ENCODE measurements at regions not wholly inside any gene's neighbourhood (a gene's known extent, or its start where the extent isn't known, plus 50 kb on each side); places are given as distances from the start of the nearest gene placed in this dataset.

GRCh38 chr4:1490654-1491327 lies 84.5 kb upstream of the NKX1-1 start:
- DNase-seq (ENCODE audit: low read depth, low spot score), result no peak

GRCh38 chr4:1490011-1490653 lies 83.9 kb upstream of the NKX1-1 start:
- no peak for DNase-seq (ENCODE audit: low read depth, low spot score)
- no peak overlapping the region for H3K4me3 ChIP-seq (ENCODE audit: low read length)

More at GRCh38 chr4:1490654-1491327, 84.5 kb upstream of the NKX1-1 start:
- H3K4me3 ChIP-seq (ENCODE audit: low read length), result no peak overlapping the region

DNA sequence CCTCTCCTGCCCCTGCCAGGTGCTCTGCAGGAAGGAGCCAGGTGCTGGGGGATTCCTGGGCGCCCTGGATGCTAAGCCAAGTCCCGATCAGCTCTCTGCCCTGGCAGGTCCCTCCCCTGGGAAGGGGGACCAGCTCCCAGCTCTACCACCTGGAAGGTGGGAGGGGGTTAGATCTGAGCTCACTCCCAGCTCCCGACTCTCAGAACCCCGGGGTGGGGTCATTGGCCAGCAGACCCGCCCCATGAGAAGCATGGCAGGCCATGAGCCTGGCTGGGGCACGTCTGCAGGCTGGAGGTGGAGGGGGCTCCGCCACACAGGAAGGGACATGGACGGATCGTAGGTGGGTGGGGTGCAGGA lies 83.4 kb upstream of the NKX1-1 start:
- no peak overlapping the region for H3K4me3 ChIP-seq (ENCODE audit: low read length)
- no peak for DNase-seq (ENCODE audit: low read depth, low spot score)

GRCh38 chr4:1488831-1489638 lies 82.8 kb upstream of the NKX1-1 start:
- no peak for DNase-seq (ENCODE audit: low read depth, low spot score)
- no peak overlapping the region for H3K4me3 ChIP-seq (ENCODE audit: low read length)

- no peak for DNase-seq (ENCODE audit: low read depth, low spot score)
- no peak overlapping the region for H3K4me3 ChIP-seq (ENCODE audit: low read length)
Measured at GRCh38 chr4:1488357-1488756, 82.1 kb upstream of the NKX1-1 start.

- H3K4me3 ChIP-seq (ENCODE audit: low read length), result no peak overlapping the region
- DNase-seq (ENCODE audit: low read depth, low spot score), result no peak
Measured at GRCh38 chr4:1487761-1488160, 81.5 kb upstream of the NKX1-1 start.

GRCh38 chr4:1487106-1487505 lies 80.9 kb upstream of the NKX1-1 start:
- no peak for DNase-seq (ENCODE audit: low read depth, low spot score)
- H3K4me3 ChIP-seq (ENCODE audit: low read length), result no peak overlapping the region

- H3K4me3 ChIP-seq (ENCODE audit: low read length), result no peak overlapping the region
- no peak for DNase-seq (ENCODE audit: low read depth, low spot score)
Measured at GRCh38 chr4:1485280-1485679, 79.0 kb upstream of the NKX1-1 start.

GRCh38 chr4:1480720-1481119 lies 74.5 kb upstream of the NKX1-1 start:
- no peak overlapping the region for H3K4me3 ChIP-seq (ENCODE audit: low read length)
- DNase-seq (ENCODE audit: low read depth, low spot score), result no peak

DNA sequence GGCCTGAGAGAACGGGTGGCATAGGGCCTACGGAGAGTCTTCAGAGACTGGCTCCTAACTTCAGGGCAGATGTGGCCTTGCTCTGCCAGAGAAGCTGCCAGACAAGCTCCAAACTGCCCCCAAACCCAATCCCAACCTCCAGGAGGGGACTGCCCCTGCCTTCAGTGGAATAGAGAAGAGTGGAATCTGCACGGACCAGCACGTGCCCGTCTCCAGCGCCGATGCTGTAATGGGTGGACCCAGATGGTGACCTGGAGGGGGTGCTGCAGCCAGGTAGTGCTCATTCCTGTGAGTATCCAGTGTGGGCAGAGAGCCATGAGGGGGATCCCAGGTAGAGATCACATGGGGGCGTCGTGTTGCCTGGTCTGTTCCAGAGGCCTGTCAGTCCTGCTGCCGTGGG lies 73.2 kb upstream of the NKX1-1 start:
- no peak overlapping the region for H3K4me3 ChIP-seq (ENCODE audit: low read length)
- DNase-seq (ENCODE audit: low read depth, low spot score), result no peak

DNA sequence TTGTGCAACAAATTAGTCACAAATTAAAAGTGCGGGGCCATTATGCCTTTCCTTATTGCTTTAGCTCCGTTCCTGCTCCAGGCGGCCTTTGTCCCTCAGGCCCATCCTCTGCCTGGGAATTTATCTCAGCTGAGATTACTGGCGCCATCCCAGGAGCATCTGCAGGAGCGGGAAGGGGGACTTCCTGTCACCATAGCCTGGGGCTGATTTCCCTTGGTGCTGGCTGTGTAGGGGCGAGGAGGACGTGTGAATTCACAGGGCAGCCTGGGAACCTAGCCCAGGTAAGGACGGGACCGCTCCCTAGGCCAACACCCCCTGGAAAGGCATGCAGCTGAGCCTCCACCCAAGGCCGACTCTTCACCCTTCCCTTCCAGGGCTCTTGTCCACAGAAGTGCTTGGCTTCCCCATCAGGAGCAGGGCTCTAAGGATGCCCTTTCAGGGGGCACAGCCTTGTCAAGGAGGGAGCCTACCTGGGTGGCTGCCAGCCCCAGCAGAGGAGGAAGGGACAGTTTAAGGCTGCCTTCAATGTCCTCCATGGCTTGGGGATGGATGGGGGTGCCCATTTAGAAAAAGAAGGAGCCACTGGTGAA lies 72.6 kb upstream of the NKX1-1 start:
- DNase-seq (ENCODE audit: low read depth, low spot score), result no peak
- no peak overlapping the region for H3K4me3 ChIP-seq (ENCODE audit: low read length)

GRCh38 chr4:1477045-1477840 lies 71.0 kb upstream of the NKX1-1 start:
- no peak overlapping the region for H3K4me3 ChIP-seq (ENCODE audit: low read length)
- DNase-seq (ENCODE audit: low read depth, low spot score), result no peak

- no peak overlapping the region for H3K4me3 ChIP-seq (ENCODE audit: low read length)
- DNase-seq (ENCODE audit: low read depth, low spot score), result no peak
Measured at GRCh38 chr4:1476140-1476513, 69.9 kb upstream of the NKX1-1 start.

DNA sequence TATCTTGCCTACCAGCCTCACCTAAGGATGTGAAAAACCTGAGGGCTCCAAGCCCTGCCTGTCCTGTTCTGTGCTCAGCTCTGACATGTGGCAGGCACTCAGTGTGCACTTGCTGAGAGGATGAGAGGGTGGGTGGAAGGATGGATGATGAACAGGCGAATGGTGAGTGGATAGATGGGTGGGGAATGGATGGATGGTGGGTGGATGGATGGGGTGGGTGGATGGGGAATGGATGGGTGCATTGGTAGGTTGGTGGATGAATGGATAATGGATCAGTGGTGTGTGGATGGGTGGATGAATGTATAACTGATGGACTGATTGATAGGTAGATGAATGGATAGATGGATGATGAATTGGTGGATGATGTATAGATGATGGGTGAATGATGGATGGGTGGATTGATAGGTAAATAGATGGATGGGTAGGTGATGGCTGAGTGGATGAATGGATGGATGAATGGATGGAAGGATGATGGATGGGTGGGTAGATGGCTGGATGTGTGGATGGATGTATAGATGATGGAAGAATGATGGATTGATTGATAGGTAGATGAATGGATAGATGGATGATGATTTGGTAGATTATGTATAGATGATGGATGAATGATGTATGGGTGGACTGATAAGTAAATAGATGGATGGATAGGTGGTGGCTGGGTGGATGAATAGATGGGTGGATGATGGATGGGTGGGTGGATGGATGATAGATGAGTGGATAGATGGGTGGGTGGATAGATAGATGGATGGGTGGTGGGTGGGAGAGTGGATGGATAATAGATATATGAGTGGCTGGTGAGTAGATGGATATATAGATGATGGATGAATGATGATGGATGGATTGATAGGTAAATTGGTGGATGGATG lies 69.3 kb upstream of the NKX1-1 start:
- H3K4me3 ChIP-seq (ENCODE audit: low read length), result no peak overlapping the region
- no peak for DNase-seq (ENCODE audit: low read depth, low spot score)

- DNase-seq (ENCODE audit: low read depth, low spot score), result no peak
- no peak overlapping the region for H3K4me3 ChIP-seq (ENCODE audit: low read length)
Measured at GRCh38 chr4:1474126-1475090, 68.2 kb upstream of the NKX1-1 start.

DNA sequence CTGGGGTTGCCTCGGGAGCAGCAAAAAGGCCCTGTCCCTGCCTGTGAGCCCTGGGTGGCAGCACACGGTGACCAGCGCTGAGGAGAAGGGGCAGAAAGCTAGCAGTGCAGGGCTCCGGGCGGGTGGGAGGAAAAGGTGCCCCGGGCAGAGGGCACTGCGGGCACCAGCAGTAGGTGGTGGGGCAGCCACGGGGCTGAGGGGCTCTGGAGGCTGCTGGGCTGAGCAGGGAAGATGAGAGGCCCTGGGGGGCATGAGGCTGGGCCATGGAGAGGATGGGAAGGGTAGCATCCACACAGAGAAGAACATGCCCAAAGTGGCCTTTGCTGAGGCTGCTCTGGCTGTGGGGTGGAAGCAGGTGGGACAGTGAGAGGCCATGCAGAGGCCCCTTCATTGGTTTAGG lies 67.5 kb upstream of the NKX1-1 start:
- H3K4me3 ChIP-seq (ENCODE audit: low read length), result no peak overlapping the region
- no peak for DNase-seq (ENCODE audit: low read depth, low spot score)

DNA sequence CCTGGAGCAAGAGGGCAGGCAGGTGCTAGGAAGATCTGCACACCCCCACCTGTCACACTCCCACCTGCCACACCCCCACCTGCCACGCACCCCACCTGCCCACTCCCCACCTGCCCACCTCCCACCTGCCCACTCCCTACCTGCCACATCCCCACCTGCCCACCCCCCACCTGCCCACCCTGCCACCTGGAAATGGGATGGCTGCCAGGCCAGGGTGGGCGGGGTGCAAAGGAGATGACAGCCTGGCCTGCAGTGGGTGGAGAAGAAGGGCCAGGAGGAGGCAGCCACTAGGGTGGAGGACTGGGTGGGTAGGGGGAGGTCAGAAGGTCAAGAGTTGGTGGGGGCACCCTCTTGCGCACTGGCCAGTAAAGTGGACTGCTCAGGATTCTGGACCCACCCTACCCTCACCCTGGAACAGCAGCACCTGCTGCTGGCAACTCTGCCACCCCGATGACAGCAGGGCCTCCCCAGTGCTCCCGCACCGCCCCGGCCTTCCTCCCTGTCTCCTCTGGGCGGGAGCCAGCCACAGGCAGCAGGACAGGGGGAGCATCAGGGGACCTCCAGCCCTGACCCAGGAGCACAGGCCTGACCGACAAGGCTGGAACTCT lies 66.8 kb upstream of the NKX1-1 start:
- H3K4me3 ChIP-seq (ENCODE audit: low read length), result no peak overlapping the region
- no peak for DNase-seq (ENCODE audit: low read depth, low spot score)

Measured in Jurkat, Clone E6-1 (cell line).